Mammary epithelial cell (primary cell): ENCODE measurements at regions not wholly inside any gene's neighbourhood (a gene's known extent, or its start where the extent isn't known, plus 50 kb on each side); places are given as distances from the start of the nearest gene placed in this dataset.

ENCODE experiments used
- EZH2 ChIP-seq: IDR thresholded peaks from 2 replicates; pipeline ENCODE4 v1.6.1; 2012; ENCODE audit warnings: low read length, inconsistent platforms, borderline replicate concordance
- TF ChIP-seq, protein P1 (sequence below), 2 donors: IDR thresholded peaks in 1 of 2; conservative IDR thresholded peaks in 1 of 2; 2 replicates each; pipeline ENCODE4 v1.5.1; 2011 to 2012; ENCODE audit warnings: inconsistent platforms in 2 of 2, low read length in 2 of 2, mild to moderate bottlenecking in 2 of 2, control low read depth in 1 of 2, low read depth in 1 of 2; ENCODE audit not compliant: insufficient read depth in 1 of 2; ENCODE audit errors: extremely low read depth in 1 of 2

DNA sequence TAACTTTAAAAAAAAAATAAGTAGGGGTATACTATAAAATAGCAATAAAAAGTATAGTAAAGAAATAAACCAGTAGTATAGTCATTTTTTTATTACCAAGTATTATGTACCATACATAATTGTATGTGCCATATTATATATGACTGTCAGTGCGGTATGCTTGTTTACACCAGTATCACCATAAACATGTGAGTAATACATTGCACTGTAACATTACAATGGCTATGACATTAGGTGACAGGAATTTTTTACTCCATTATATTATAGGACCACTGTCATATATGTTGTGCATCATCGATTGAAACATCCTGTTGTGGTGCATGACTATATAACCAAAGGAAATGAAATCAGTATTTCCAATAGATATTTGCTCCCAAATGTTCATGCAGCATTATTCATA lies 176.9 kb upstream of the ARHGAP24 start:
- TF ChIP-seq, protein P1, sequence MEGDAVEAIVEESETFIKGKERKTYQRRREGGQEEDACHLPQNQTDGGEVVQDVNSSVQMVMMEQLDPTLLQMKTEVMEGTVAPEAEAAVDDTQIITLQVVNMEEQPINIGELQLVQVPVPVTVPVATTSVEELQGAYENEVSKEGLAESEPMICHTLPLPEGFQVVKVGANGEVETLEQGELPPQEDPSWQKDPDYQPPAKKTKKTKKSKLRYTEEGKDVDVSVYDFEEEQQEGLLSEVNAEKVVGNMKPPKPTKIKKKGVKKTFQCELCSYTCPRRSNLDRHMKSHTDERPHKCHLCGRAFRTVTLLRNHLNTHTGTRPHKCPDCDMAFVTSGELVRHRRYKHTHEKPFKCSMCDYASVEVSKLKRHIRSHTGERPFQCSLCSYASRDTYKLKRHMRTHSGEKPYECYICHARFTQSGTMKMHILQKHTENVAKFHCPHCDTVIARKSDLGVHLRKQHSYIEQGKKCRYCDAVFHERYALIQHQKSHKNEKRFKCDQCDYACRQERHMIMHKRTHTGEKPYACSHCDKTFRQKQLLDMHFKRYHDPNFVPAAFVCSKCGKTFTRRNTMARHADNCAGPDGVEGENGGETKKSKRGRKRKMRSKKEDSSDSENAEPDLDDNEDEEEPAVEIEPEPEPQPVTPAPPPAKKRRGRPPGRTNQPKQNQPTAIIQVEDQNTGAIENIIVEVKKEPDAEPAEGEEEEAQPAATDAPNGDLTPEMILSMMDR (conservative IDR thresholded peaks at IDR 0.05 in 1 of 2, IDR thresholded peaks at IDR 0.05 in 1 of 2; ENCODE audit: extremely low read depth in 1 of 2, insufficient read depth in 1 of 2, low read depth in 1 of 2, low read length in 2 of 2): no peak
- TF ChIP-seq EZH2: no peak
